ENCODE measurements at regions not wholly inside any gene's neighbourhood (a gene's known extent, or its start where the extent isn't known, plus 50 kb on each side); places are given as distances from the start of the nearest gene placed in this dataset.

DNA sequence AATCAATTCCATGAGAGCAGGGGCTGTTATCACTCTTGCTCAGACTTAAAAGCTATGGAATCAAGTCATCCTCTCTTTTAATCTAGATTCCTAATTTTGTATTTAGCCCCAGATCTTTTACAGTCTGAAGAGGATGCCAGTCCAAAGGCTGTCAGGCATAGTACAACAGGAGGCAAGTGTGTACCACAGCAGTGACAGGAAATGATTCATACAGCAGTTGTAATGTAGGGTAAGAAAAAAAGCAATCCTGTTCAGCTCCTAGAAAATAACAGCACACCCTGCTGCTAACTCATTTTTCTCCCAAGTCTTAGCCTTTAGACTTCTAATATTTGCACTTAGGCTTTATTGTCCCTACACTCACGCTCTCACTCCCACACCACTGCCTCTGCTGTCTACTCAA lies 127.8 kb upstream of the SYT4 start:
- TF ChIP-seq EP300 (IDR thresholded peaks at IDR 0.05) (no peak), POLR2A (IDR thresholded peaks at IDR 0.05) (no peak), POLR2AphosphoS5 (IDR thresholded peaks at IDR 0.05) (no peak)
- TF ChIP-seq, protein P1, sequence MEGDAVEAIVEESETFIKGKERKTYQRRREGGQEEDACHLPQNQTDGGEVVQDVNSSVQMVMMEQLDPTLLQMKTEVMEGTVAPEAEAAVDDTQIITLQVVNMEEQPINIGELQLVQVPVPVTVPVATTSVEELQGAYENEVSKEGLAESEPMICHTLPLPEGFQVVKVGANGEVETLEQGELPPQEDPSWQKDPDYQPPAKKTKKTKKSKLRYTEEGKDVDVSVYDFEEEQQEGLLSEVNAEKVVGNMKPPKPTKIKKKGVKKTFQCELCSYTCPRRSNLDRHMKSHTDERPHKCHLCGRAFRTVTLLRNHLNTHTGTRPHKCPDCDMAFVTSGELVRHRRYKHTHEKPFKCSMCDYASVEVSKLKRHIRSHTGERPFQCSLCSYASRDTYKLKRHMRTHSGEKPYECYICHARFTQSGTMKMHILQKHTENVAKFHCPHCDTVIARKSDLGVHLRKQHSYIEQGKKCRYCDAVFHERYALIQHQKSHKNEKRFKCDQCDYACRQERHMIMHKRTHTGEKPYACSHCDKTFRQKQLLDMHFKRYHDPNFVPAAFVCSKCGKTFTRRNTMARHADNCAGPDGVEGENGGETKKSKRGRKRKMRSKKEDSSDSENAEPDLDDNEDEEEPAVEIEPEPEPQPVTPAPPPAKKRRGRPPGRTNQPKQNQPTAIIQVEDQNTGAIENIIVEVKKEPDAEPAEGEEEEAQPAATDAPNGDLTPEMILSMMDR (IDR thresholded peaks at IDR 0.05), result no peak
- H3K27ac ChIP-seq, result no peak overlapping the region
- H3K36me3 ChIP-seq, result no peaks in the 10 kb centered on the region
- 33 to 50% (median 47%) methylated on average over 1 of the region's 1 CpG for WGBS, 5 donors
- H3K4me1 ChIP-seq, result no peaks in the 10 kb centered on the region
- DNase-seq, result no peak
- no peaks in the 10 kb centered on the region for H3K9me3 ChIP-seq
- intact Hi-C loops (cut with DNase I; ENCODE audit: low total_unique reads), result no loop called here
- no peak overlapping the region for H3K4me3 ChIP-seq
- no peaks in the 10 kb centered on the region for H3K27me3 ChIP-seq

GRCh38 chr18:43414006-43414405 lies 136.7 kb upstream of the SYT4 start:
- DNase-seq, result no peak
- Histone ChIP-seq H3K27me3 (no peaks in the 10 kb centered on the region), H3K27ac (no peak overlapping the region), H3K4me1 (no peaks in the 10 kb centered on the region), H3K4me3 (no peak overlapping the region), H3K9me3 (no peaks in the 10 kb centered on the region), H3K36me3 (no peaks in the 10 kb centered on the region)
- TF ChIP-seq POLR2AphosphoS5 (IDR thresholded peaks at IDR 0.05) (no peak), POLR2A (IDR thresholded peaks at IDR 0.05) (no peak), EP300 (IDR thresholded peaks at IDR 0.05) (no peak)
- TF ChIP-seq, protein P1 (IDR thresholded peaks at IDR 0.05), result no peak
- intact Hi-C loops (cut with DNase I; ENCODE audit: low total_unique reads), result no loop called here
- WGBS, 5 donors, result 24 to 31% (median 31%) methylated on average over 6 of the region's 6 CpGs

- Histone ChIP-seq H3K4me1 (peaks cover 0 to 5% (median 0%) of the 10 kb centered on the region in 4 donors), H3K9me3 (no peaks in the 10 kb centered on the region), H3K27me3 (no peaks in the 10 kb centered on the region), H3K36me3 (no peaks in the 10 kb centered on the region), H3K4me3 (no peak overlapping the region), H3K27ac (no peak overlapping the region)
- TF ChIP-seq POLR2AphosphoS5 (IDR thresholded peaks at IDR 0.05), result no peak
- TF ChIP-seq, protein P1 (IDR thresholded peaks at IDR 0.05), result no peak
- intact Hi-C loops (cut with DNase I; ENCODE audit: low total_unique reads), result no loop called here
- no peak for DNase-seq
Measured at GRCh38 chr18:43420091-43420490, 142.8 kb upstream of the SYT4 start.

DNA sequence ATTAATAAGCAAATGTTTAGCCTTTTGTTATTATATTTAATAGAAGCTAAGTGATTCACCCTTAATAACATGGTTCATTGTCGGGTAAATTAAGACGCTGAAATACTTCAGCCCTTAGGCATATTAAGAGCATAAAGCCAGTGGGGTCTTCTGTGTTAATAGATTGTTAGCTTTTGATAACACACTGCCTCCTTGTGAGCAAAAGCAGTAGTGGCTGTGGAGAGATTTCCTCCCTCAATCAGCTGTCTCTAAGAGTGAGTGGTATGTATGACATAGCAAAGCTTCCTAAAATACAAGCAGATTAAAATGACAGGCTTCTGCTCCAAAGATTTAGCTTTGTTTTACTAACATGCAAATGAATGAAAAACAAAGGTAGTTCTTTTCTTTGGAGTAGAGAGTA lies 143.7 kb upstream of the SYT4 start:
- WGBS, 5 donors, result 48 to 71% (median 54%) methylated on average over 2 of the region's 2 CpGs
- intact Hi-C loops (cut with DNase I; ENCODE audit: low total_unique reads), result no loop called here

More for the DNA sequence above, 143.7 kb upstream of the SYT4 start:
- TF ChIP-seq, protein P1 (IDR thresholded peaks at IDR 0.05), result no peak
- TF ChIP-seq POLR2AphosphoS5 (IDR thresholded peaks at IDR 0.05) (no peak), EP300 (IDR thresholded peaks at IDR 0.05) (no peak), POLR2A (IDR thresholded peaks at IDR 0.05) (no peak)
- Histone ChIP-seq H3K4me1 (peaks cover 0 to 5% (median 0%) of the 10 kb centered on the region in 4 donors), H3K4me3 (no peak overlapping the region), H3K36me3 (no peaks in the 10 kb centered on the region), H3K9me3 (no peaks in the 10 kb centered on the region), H3K27ac (no peak overlapping the region), H3K27me3 (no peaks in the 10 kb centered on the region)
- DNase-seq, result no peak
